Fibroblast of villous mesenchyme (primary cell): ENCODE measurements at regions not wholly inside any gene's neighbourhood (a gene's known extent, or its start where the extent isn't known, plus 50 kb on each side); places are given as distances from the start of the nearest gene placed in this dataset.

Experiments
- DNase-seq: peaks from one replicate; pipeline ENCODE4 v3.0.0-alpha.2; 2010; ENCODE audit warnings: low read depth
- H3K4me3 ChIP-seq: 2 replicates; pipeline ENCODE4 v1.5.1; 2011; ENCODE audit warnings: low read depth, mild to moderate bottlenecking, low read length
- TF ChIP-seq, protein P1 (sequence below): IDR thresholded peaks from 2 replicates; pipeline ENCODE4 v1.5.1; 2012; ENCODE audit warnings: low read depth, mild to moderate bottlenecking, low read length; ENCODE audit not compliant: insufficient read depth

GRCh38 chr2:121869363-121869762 lies 113.9 kb downstream of the TSN start:
- TF ChIP-seq, protein P1, sequence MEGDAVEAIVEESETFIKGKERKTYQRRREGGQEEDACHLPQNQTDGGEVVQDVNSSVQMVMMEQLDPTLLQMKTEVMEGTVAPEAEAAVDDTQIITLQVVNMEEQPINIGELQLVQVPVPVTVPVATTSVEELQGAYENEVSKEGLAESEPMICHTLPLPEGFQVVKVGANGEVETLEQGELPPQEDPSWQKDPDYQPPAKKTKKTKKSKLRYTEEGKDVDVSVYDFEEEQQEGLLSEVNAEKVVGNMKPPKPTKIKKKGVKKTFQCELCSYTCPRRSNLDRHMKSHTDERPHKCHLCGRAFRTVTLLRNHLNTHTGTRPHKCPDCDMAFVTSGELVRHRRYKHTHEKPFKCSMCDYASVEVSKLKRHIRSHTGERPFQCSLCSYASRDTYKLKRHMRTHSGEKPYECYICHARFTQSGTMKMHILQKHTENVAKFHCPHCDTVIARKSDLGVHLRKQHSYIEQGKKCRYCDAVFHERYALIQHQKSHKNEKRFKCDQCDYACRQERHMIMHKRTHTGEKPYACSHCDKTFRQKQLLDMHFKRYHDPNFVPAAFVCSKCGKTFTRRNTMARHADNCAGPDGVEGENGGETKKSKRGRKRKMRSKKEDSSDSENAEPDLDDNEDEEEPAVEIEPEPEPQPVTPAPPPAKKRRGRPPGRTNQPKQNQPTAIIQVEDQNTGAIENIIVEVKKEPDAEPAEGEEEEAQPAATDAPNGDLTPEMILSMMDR, result no peak
- no peak overlapping the region for H3K4me3 ChIP-seq
- DNase-seq, result no peak

DNA sequence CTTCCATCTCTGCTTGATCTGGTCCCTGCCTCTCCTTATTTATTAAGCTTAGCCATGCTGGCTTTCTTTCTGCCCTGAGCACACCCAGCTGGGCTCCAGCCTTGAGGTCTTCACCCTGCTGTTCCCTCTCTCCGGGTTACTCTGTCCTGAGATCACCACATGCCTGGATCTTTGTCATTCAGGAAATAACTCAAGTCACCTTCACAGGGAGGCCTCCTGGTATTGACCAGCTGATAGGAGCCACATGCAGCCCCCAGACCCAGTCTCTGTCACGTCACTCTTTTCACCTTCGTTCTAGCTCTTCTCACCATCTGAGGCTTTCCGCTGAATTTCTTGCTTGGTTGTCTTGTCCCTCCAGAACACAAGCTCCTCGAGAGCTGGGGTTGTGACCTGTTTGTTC lies 114.4 kb downstream of the TSN start:
- TF ChIP-seq, protein P1, result no peak
- H3K4me3 ChIP-seq, result no peak overlapping the region
- no peak for DNase-seq

DNA sequence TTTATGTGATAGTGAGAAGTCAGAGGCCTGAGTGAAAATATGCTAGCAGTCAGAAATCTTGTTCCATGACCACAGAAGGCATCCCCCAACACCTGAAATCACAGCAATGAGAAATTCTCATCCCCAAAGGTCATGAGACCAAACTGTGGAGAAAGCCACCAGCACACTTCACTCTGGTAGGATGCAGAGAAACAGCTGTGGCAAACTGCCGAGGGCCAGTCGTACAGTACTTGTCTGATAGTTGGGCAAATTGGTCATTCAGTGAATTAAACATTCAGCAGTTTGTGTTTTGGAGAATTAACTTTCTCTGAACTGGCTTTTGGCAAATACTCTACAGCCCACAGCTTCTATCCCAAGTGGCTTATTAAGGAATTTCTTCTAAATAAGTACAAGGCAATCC lies 117.2 kb downstream of the TSN start:
- no peak for DNase-seq
- H3K4me3 ChIP-seq, result no peak overlapping the region
- TF ChIP-seq, protein P1, result no peak

DNA sequence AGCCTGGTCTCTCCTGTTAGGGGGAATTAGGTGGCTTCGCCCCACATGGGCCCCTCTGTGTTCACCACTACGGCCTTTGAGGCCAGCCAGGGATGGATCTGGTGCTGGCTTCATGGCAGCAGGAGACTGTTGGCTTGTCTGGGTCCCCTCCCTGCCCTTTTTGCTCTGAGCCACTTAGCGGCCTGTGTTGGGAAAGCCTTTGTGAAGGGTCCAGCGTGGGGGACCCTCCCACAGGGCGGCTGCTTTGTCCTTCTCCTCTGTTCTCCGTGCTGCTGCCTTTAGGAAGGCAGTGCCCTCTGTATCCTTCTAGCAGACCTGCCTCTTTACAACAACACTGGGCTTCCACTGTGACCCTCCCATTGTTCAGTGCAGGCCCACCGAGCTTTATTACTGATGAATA lies 118.4 kb downstream of the TSN start:
- no peak for DNase-seq

DNA sequence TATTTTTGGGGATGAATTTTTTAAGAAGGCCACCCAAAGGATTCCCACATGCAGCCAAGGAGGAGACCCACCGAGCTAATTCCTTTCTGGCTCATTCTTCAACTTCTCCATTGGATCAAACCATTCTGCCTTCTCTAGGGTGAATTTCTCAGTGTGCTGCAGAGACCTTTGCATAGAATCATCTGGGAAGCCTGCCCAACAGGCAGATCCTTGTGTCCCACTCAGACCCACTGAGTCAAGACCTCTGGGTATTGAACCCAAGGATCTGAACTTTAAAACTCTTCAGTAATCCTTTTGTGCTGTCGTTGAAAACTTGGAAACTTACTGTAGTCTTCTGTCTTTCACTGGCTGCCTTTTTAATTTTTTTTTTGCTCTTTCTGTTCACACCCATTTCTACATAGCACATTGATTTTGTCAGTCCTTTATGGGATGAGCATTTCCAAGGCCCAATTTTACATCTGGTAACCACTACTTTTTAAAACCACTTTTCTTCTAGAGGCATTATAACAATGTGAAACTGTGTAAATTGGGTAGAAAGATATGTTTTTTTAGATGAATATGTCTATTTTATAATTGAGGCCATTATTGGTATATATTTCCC lies 120.2 kb downstream of the TSN start:
- TF ChIP-seq, protein P1, result no peak
- no peak overlapping the region for H3K4me3 ChIP-seq
- no peak for DNase-seq

More for the DNA sequence above, 118.4 kb downstream of the TSN start:
- TF ChIP-seq, protein P1, result no peak
- no peak overlapping the region for H3K4me3 ChIP-seq

DNA sequence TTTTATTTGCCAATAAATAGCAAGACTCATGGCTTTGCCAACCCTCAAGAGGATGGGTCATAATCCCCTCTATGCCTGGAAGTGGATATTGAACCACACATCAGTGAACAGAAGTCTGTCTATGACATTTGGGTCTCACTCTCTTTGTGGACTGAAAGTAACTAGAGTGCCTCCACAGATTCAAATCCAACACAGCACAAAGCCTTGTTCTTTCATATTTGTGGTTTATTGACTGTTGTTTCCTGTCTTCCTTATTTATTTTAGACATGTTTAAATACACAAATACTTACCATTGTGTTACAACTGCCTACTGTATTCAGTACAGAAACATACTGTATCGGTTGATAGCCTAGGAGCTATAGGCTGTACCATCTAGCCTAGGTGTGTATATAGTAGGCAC lies 121.9 kb downstream of the TSN start:
- H3K4me3 ChIP-seq, result no peak overlapping the region
- TF ChIP-seq, protein P1, result no peak
- DNase-seq, result no peak

GRCh38 chr2:121880283-121880682 lies 124.8 kb downstream of the TSN start:
- no peak overlapping the region for H3K4me3 ChIP-seq
- TF ChIP-seq, protein P1, result no peak
- no peak for DNase-seq
